ENCODE measurements at regions not wholly inside any gene's neighbourhood (a gene's known extent, or its start where the extent isn't known, plus 50 kb on each side); places are given as distances from the start of the nearest gene placed in this dataset.
A peak's percentile ranks its signal among the peaks of the same experiment; 100 is the strongest.

- Histone ChIP-seq H3K18ac (ENCODE audit: low read depth in 1 of 2, low read length in 2 of 2) (no peak overlapping the region), H2BK12ac (ENCODE audit: low read length in 2 of 2) (no peak overlapping the region), H4K91ac (ENCODE audit: low read length) (no peak overlapping the region), H2BK5ac (ENCODE audit: low read depth, low read length, poor library complexity, severe bottlenecking) (no peak overlapping the region), H3K4me1 (ENCODE audit: control insufficient read depth, insufficient read depth, low read depth, low read length) (peaks cover 3% of the 10 kb centered on the region), H2AK5ac (ENCODE audit: low read length, severe bottlenecking) (no peak overlapping the region), H2BK15ac (ENCODE audit: low read depth, poor library complexity, severe bottlenecking) (no peak overlapping the region), H3K9ac (ENCODE audit: low read length) (no peak overlapping the region), H3K4me2 (ENCODE audit: low read length, poor library complexity, severe bottlenecking) (no peak overlapping the region), H3K27ac (ENCODE audit: low read length, poor library complexity, severe bottlenecking) (no peak overlapping the region), H3K79me1 (replicated peaks; ENCODE audit: low read length, poor library complexity, severe bottlenecking) (no peaks in the 10 kb centered on the region), H2BK120ac (ENCODE audit: low read depth, low read length) (no peak overlapping the region), H4K8ac (ENCODE audit: low read length) (no peak overlapping the region), H3K4me3 (ENCODE audit: insufficient read depth in 1 of 2, low read depth in 1 of 2, low read length in 2 of 2) (no peak overlapping the region), H3K27me3 (ENCODE audit: control insufficient read depth in 1 of 2, insufficient read depth in 1 of 2, low read length in 2 of 2) (no peaks in the 10 kb centered on the region), H3K23ac (ENCODE audit: low read length in 2 of 2) (no peak overlapping the region), H3K9me3 (ENCODE audit: control insufficient read depth, low read length) (no peaks in the 10 kb centered on the region), H3K4ac (ENCODE audit: low read depth in 1 of 2, low read length in 2 of 2) (no peak overlapping the region), H2AFZ (ENCODE audit: low read depth, low read length) (no peak overlapping the region), H3K36me3 (ENCODE audit: control insufficient read depth in 1 of 2, insufficient read depth in 2 of 2, low read depth in 1 of 2, low read length in 2 of 2) (no peaks in the 10 kb centered on the region), H3K14ac (ENCODE audit: low read length in 2 of 2) (no peak overlapping the region)
- no peak for DNase-seq
- 67% methylated on average over 4 of the region's 5 CpGs for WGBS
Observed at GRCh38 chr9:16172796-16173195, 620.0 kb downstream of the CCDC171 start.

- H3K9ac ChIP-seq (ENCODE audit: low read length) = no peak overlapping the region
- no peak overlapping the region for H3K4me3 ChIP-seq (ENCODE audit: insufficient read depth in 1 of 2, low read depth in 1 of 2, low read length in 2 of 2)
- no peak overlapping the region for H3K23ac ChIP-seq (ENCODE audit: low read length in 2 of 2)
- no peaks in the 10 kb centered on the region for H3K27me3 ChIP-seq (ENCODE audit: control insufficient read depth in 1 of 2, insufficient read depth in 1 of 2, low read length in 2 of 2)
- no peak overlapping the region for H2BK15ac ChIP-seq (ENCODE audit: low read depth, poor library complexity, severe bottlenecking)
- H2AFZ ChIP-seq (ENCODE audit: low read depth, low read length) = no peak overlapping the region
- H2BK12ac ChIP-seq (ENCODE audit: low read length in 2 of 2) = no peak overlapping the region
- no peak overlapping the region for H3K4me2 ChIP-seq (ENCODE audit: low read length, poor library complexity, severe bottlenecking)
- no peaks in the 10 kb centered on the region for H3K79me1 ChIP-seq (replicated peaks; ENCODE audit: low read length, poor library complexity, severe bottlenecking)
- no peak overlapping the region for H2BK5ac ChIP-seq (ENCODE audit: low read depth, low read length, poor library complexity, severe bottlenecking)
- H3K36me3 ChIP-seq (ENCODE audit: control insufficient read depth in 1 of 2, insufficient read depth in 2 of 2, low read depth in 1 of 2, low read length in 2 of 2) = no peaks in the 10 kb centered on the region
- H3K18ac ChIP-seq (ENCODE audit: low read depth in 1 of 2, low read length in 2 of 2) = no peak overlapping the region
- no peak overlapping the region for H3K4ac ChIP-seq (ENCODE audit: low read depth in 1 of 2, low read length in 2 of 2)
- H3K27ac ChIP-seq (ENCODE audit: low read length, poor library complexity, severe bottlenecking) = no peak overlapping the region
- H2AK5ac ChIP-seq (ENCODE audit: low read length, severe bottlenecking) = no peak overlapping the region
- no peak overlapping the region for H3K14ac ChIP-seq (ENCODE audit: low read length in 2 of 2)
- DNase-seq = no peak
- H2BK120ac ChIP-seq (ENCODE audit: low read depth, low read length) = no peak overlapping the region
- H3K4me1 ChIP-seq (ENCODE audit: control insufficient read depth, insufficient read depth, low read depth, low read length) = peaks cover 6% of the 10 kb centered on the region
- no peak overlapping the region for H4K8ac ChIP-seq (ENCODE audit: low read length)
- no peak overlapping the region for H4K91ac ChIP-seq (ENCODE audit: low read length)
- H3K9me3 ChIP-seq (ENCODE audit: control insufficient read depth, low read length) = no peaks in the 10 kb centered on the region
Observed at GRCh38 chr9:16174915-16175314, 622.1 kb downstream of the CCDC171 start.

- Histone ChIP-seq H2AK5ac (ENCODE audit: low read length, severe bottlenecking) (no peak overlapping the region), H3K23ac (ENCODE audit: low read length in 2 of 2) (no peak overlapping the region), H3K9ac (ENCODE audit: low read length) (no peak overlapping the region), H3K9me3 (ENCODE audit: control insufficient read depth, low read length) (no peaks in the 10 kb centered on the region), H3K18ac (ENCODE audit: low read depth in 1 of 2, low read length in 2 of 2) (peak overlapping the region in 1 of 2 experiments; percentile 19), H3K4ac (ENCODE audit: low read depth in 1 of 2, low read length in 2 of 2) (no peak overlapping the region), H2BK5ac (ENCODE audit: low read depth, low read length, poor library complexity, severe bottlenecking) (no peak overlapping the region), H2AFZ (ENCODE audit: low read depth, low read length) (no peak overlapping the region), H3K27me3 (ENCODE audit: control insufficient read depth in 1 of 2, insufficient read depth in 1 of 2, low read length in 2 of 2) (no peaks in the 10 kb centered on the region), H4K91ac (ENCODE audit: low read length) (no peak overlapping the region), H3K4me2 (ENCODE audit: low read length, poor library complexity, severe bottlenecking) (no peak overlapping the region), H2BK12ac (ENCODE audit: low read length in 2 of 2) (no peak overlapping the region), H4K8ac (ENCODE audit: low read length) (no peak overlapping the region), H3K14ac (ENCODE audit: low read length in 2 of 2) (no peak overlapping the region), H3K4me3 (ENCODE audit: insufficient read depth in 1 of 2, low read depth in 1 of 2, low read length in 2 of 2) (no peak overlapping the region), H2BK15ac (ENCODE audit: low read depth, poor library complexity, severe bottlenecking) (no peak overlapping the region), H3K4me1 (ENCODE audit: control insufficient read depth, insufficient read depth, low read depth, low read length) (peaks cover 6% of the 10 kb centered on the region), H3K36me3 (ENCODE audit: control insufficient read depth in 1 of 2, insufficient read depth in 2 of 2, low read depth in 1 of 2, low read length in 2 of 2) (no peaks in the 10 kb centered on the region), H3K27ac (ENCODE audit: low read length, poor library complexity, severe bottlenecking) (no peak overlapping the region), H3K79me1 (replicated peaks; ENCODE audit: low read length, poor library complexity, severe bottlenecking) (no peaks in the 10 kb centered on the region), H2BK120ac (ENCODE audit: low read depth, low read length) (no peak overlapping the region)
- DNase-seq = no peak
- 87% methylated on average over 3 of the region's 3 CpGs for WGBS
Observed at GRCh38 chr9:16175461-16175860, 622.6 kb downstream of the CCDC171 start.

GRCh38 chr9:16178294-16178693 is 625.5 kb downstream of the CCDC171 start:
- H3K4ac ChIP-seq (ENCODE audit: low read depth in 1 of 2, low read length in 2 of 2) = no peak overlapping the region
- H3K27me3 ChIP-seq (ENCODE audit: control insufficient read depth in 1 of 2, insufficient read depth in 1 of 2, low read length in 2 of 2) = no peaks in the 10 kb centered on the region
- H2BK15ac ChIP-seq (ENCODE audit: low read depth, poor library complexity, severe bottlenecking) = no peak overlapping the region
- no peak overlapping the region for H2AK5ac ChIP-seq (ENCODE audit: low read length, severe bottlenecking)
- no peak overlapping the region for H3K18ac ChIP-seq (ENCODE audit: low read depth in 1 of 2, low read length in 2 of 2)
- no peak overlapping the region for H2AFZ ChIP-seq (ENCODE audit: low read depth, low read length)
- H3K79me1 ChIP-seq (replicated peaks; ENCODE audit: low read length, poor library complexity, severe bottlenecking) = no peaks in the 10 kb centered on the region
- no peak overlapping the region for H3K14ac ChIP-seq (ENCODE audit: low read length in 2 of 2)
- H2BK120ac ChIP-seq (ENCODE audit: low read depth, low read length) = no peak overlapping the region
- peaks cover 6% of the 10 kb centered on the region for H3K4me1 ChIP-seq (ENCODE audit: control insufficient read depth, insufficient read depth, low read depth, low read length)
- no peak overlapping the region for H3K9ac ChIP-seq (ENCODE audit: low read length)
- no peak overlapping the region for H3K23ac ChIP-seq (ENCODE audit: low read length in 2 of 2)
- no peaks in the 10 kb centered on the region for H3K36me3 ChIP-seq (ENCODE audit: control insufficient read depth in 1 of 2, insufficient read depth in 2 of 2, low read depth in 1 of 2, low read length in 2 of 2)
- no peak for DNase-seq
- no peak overlapping the region for H2BK12ac ChIP-seq (ENCODE audit: low read length in 2 of 2)
- no peak overlapping the region for H2BK5ac ChIP-seq (ENCODE audit: low read depth, low read length, poor library complexity, severe bottlenecking)
- no peak overlapping the region for H3K4me2 ChIP-seq (ENCODE audit: low read length, poor library complexity, severe bottlenecking)
- H3K4me3 ChIP-seq (ENCODE audit: insufficient read depth in 1 of 2, low read depth in 1 of 2, low read length in 2 of 2) = no peak overlapping the region
- no peak overlapping the region for H3K27ac ChIP-seq (ENCODE audit: low read length, poor library complexity, severe bottlenecking)
- no peak overlapping the region for H4K8ac ChIP-seq (ENCODE audit: low read length)
- H4K91ac ChIP-seq (ENCODE audit: low read length) = no peak overlapping the region
- H3K9me3 ChIP-seq (ENCODE audit: control insufficient read depth, low read length) = no peaks in the 10 kb centered on the region
